ENCODE measurements at regions not wholly inside any gene's neighbourhood (a gene's known extent, or its start where the extent isn't known, plus 50 kb on each side); places are given as distances from the start of the nearest gene placed in this dataset.

DNA sequence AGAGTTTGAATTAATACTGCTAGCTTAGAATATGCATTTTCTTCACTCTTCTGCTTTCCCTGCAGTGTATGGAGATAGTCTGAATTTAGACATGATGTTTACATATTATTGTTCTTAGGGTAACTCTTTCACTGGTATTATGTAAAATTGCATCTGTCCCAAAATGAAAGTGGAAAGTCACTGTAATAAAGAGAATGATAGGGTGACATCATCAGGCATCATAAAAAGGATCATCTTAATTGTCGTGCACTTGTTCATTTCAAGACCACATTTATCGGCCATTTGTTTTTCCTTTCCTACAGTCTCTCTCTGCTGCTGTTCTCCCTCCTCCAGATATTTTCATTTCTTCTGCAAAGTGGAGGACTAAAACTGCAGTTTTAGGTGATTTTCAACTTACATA, 61.9 kb upstream of the ZNF281 start:
- TF ChIP-seq, protein P1, sequence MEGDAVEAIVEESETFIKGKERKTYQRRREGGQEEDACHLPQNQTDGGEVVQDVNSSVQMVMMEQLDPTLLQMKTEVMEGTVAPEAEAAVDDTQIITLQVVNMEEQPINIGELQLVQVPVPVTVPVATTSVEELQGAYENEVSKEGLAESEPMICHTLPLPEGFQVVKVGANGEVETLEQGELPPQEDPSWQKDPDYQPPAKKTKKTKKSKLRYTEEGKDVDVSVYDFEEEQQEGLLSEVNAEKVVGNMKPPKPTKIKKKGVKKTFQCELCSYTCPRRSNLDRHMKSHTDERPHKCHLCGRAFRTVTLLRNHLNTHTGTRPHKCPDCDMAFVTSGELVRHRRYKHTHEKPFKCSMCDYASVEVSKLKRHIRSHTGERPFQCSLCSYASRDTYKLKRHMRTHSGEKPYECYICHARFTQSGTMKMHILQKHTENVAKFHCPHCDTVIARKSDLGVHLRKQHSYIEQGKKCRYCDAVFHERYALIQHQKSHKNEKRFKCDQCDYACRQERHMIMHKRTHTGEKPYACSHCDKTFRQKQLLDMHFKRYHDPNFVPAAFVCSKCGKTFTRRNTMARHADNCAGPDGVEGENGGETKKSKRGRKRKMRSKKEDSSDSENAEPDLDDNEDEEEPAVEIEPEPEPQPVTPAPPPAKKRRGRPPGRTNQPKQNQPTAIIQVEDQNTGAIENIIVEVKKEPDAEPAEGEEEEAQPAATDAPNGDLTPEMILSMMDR (IDR thresholded peaks at IDR 0.05): no peak
- TF ChIP-seq POLR2A (IDR thresholded peaks at IDR 0.05) (no peak), EP300 (IDR thresholded peaks at IDR 0.05) (no peak)
